ENCODE measurements at regions not wholly inside any gene's neighbourhood (a gene's known extent, or its start where the extent isn't known, plus 50 kb on each side); places are given as distances from the start of the nearest gene placed in this dataset.

DNA sequence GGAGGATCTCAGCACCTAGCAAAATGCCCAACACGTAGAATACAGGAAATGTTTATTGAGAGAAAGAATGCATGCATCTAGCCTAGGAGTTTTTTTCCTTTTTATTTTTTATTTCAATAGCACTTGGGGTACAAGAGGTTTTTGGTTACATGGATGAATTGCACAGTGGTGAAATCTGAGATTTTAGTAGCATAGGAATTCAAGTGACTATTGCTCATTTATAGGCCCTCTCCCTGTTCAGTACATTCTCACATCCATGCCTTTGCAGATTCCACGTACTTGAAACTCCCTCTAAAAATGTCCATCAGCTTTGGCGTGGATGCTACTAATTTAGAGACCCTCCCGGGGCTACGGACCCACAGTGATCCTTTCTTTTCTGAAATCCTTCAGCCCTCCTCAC lies 61.7 kb upstream of the PIAS1 start:
- Histone ChIP-seq H3K27me3 (ENCODE audit: control insufficient read depth in 2 of 2, insufficient read depth in 2 of 2, low read length in 2 of 2) (no peaks in the 10 kb centered on the region), H3K9ac (ENCODE audit: insufficient read depth, low read length, poor library complexity, severe bottlenecking) (no peak overlapping the region), H3K4me3 (replicated peaks in 1 of 3; ENCODE audit: low read depth in 2 of 3, low read length in 3 of 3) (no peak overlapping the region), H4K20me1 (ENCODE audit: insufficient read depth, low read length) (no peaks in the 10 kb centered on the region), H3K4me1 (ENCODE audit: control insufficient read depth in 1 of 2, insufficient read depth in 2 of 2, low read length in 2 of 2) (no peaks in the 10 kb centered on the region), H2AFZ (ENCODE audit: insufficient read depth, low read depth, low read length, poor library complexity, severe bottlenecking) (no peak overlapping the region), H3K36me3 (replicated peaks in 1 of 2; ENCODE audit: control insufficient read depth in 1 of 2, insufficient read depth in 2 of 2, low read length in 2 of 2) (no peaks in the 10 kb centered on the region), H3K4me2 (replicated peaks; ENCODE audit: extremely low read depth, low read length, poor library complexity, severe bottlenecking) (no peak overlapping the region), H3K9me3 (replicated peaks in 1 of 2; ENCODE audit: control insufficient read depth in 1 of 2, insufficient read depth in 1 of 2, low read length in 2 of 2) (no peaks in the 10 kb centered on the region), H3K27ac (ENCODE audit: low read depth in 1 of 2, low read length in 2 of 2) (no peak overlapping the region), H3K79me2 (ENCODE audit: insufficient read depth, low read length) (no peaks in the 10 kb centered on the region)
- WGBS (ENCODE audit: insufficient coverage) = 98% methylated on average over 4 of the region's 5 CpGs
- H3K9me3 Mint-ChIP-seq = peaks cover 0 to 3% (median 0%) of the 10 kb centered on the region in 7 donors
- intact Hi-C loops (cut with micrococcal nuclease) = no loop called here
- peaks cover 0 to 8% (median 2%) of the 10 kb centered on the region in 3 donors for H3K27me3 Mint-ChIP-seq (ENCODE audit: low read depth in 3 of 3)
- no peak overlapping the region for H3K27ac Mint-ChIP-seq
- H3K4me1 Mint-ChIP-seq = peaks cover 7% of the 10 kb centered on the region
- no peak for DNase-seq
- no peak overlapping the region for H3K4me3 Mint-ChIP-seq
- H3K36me3 Mint-ChIP-seq = no peaks in the 10 kb centered on the region
- no peak for TF ChIP-seq CTCF (IDR thresholded peaks at IDR 0.05)

- no peak overlapping the region for H3K4me2 ChIP-seq (replicated peaks; ENCODE audit: extremely low read depth, low read length, poor library complexity, severe bottlenecking)
- H3K27ac ChIP-seq (ENCODE audit: low read depth in 1 of 2, low read length in 2 of 2) = no peak overlapping the region
- intact Hi-C loops (cut with micrococcal nuclease) = no loop called here
- no peak overlapping the region for H3K4me3 ChIP-seq (replicated peaks in 1 of 3; ENCODE audit: low read depth in 2 of 3, low read length in 3 of 3)
- no peaks in the 10 kb centered on the region for H3K9me3 ChIP-seq (replicated peaks in 1 of 2; ENCODE audit: control insufficient read depth in 1 of 2, insufficient read depth in 1 of 2, low read length in 2 of 2)
- Mint-ChIP-seq H3K4me1 (peaks cover 7% of the 10 kb centered on the region), H3K36me3 (no peaks in the 10 kb centered on the region), H3K9me3 (peaks cover 0 to 3% (median 0%) of the 10 kb centered on the region in 7 donors), H3K27ac (no peak overlapping the region), H3K27me3 (ENCODE audit: low read depth in 3 of 3) (peaks cover 0 to 8% (median 2%) of the 10 kb centered on the region in 3 donors), H3K4me3 (no peak overlapping the region)
- no peak for DNase-seq
- TF ChIP-seq CTCF (IDR thresholded peaks at IDR 0.05) = no peak
- no peaks in the 10 kb centered on the region for H3K36me3 ChIP-seq (replicated peaks in 1 of 2; ENCODE audit: control insufficient read depth in 1 of 2, insufficient read depth in 2 of 2, low read length in 2 of 2)
- WGBS (ENCODE audit: insufficient coverage) = 71% methylated on average over 1 of the region's 2 CpGs
- H3K27me3 ChIP-seq (ENCODE audit: control insufficient read depth in 2 of 2, insufficient read depth in 2 of 2, low read length in 2 of 2) = no peaks in the 10 kb centered on the region
- no peaks in the 10 kb centered on the region for H3K79me2 ChIP-seq (ENCODE audit: insufficient read depth, low read length)
- no peaks in the 10 kb centered on the region for H4K20me1 ChIP-seq (ENCODE audit: insufficient read depth, low read length)
- H3K9ac ChIP-seq (ENCODE audit: insufficient read depth, low read length, poor library complexity, severe bottlenecking) = no peak overlapping the region
- no peak overlapping the region for H2AFZ ChIP-seq (ENCODE audit: insufficient read depth, low read depth, low read length, poor library complexity, severe bottlenecking)
- no peaks in the 10 kb centered on the region for H3K4me1 ChIP-seq (ENCODE audit: control insufficient read depth in 1 of 2, insufficient read depth in 2 of 2, low read length in 2 of 2)
Measured at GRCh38 chr15:67992834-67993233, 61.3 kb upstream of the PIAS1 start.
